ENCODE measurements at regions not wholly inside any gene's neighbourhood (a gene's known extent, or its start where the extent isn't known, plus 50 kb on each side); places are given as distances from the start of the nearest gene placed in this dataset.
A peak's percentile ranks its signal among the peaks of the same experiment; 100 is the strongest.

DNA sequence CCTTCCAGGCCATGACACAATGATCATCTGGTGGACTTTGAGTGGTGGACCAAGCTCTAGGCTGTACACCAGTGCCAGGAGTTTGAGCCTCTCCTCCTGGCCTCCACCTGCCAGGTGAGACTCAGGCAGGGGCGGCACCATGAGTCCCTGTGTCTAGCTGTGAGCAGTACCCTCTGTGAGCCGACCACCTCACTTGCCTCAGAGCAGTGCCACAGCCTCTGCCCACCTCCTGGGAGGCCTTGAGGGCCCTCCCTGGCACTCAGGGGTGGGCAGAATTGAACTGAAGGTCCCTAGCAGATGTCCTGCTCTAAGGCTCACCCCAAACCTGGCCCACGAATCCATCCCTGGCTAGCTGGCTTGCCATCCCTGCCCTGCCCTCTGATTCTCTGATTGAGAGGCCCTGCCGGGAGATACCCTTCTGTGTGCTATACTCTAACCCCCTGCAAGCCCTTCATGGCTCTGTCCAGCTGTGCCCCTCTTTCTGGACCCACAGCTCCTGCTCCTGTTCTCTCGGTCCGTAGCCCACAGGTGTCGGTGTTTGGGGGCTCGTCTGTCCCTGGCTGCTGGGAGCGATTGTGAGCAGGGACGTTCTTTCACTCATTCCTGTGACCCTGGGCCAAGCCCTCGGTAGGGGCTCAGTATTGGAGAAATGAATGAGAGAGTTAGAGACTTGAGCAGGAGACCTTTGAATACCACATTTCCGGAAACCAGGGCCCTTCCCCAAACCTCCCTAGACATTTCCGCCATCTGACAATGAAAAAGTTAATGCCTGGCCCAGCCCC is 70.0 kb downstream of the INHBB start:
- H3K4me3 ChIP-seq (ENCODE audit: low read length), result no peak overlapping the region
- intact Hi-C loops (cut with DNase I), result no loop called here
- H3K27ac ChIP-seq (ENCODE audit: low read length), result no peak overlapping the region
- ATAC-seq (peak in 1 of 2 donors; percentile 10), DNase-seq (peak in 1 of 3 donors; percentile 25)
- WGBS, result 92% methylated on average over 13 of the region's 13 CpGs
- H3K27me3 ChIP-seq (ENCODE audit: control insufficient read depth, insufficient read depth), result no peaks in the 10 kb centered on the region
- no peaks in the 10 kb centered on the region for H3K4me1 ChIP-seq (ENCODE audit: control insufficient read depth, insufficient read depth, low read length)
- no peaks in the 10 kb centered on the region for H3K9me3 ChIP-seq (ENCODE audit: control insufficient read depth, low read length)

DNA sequence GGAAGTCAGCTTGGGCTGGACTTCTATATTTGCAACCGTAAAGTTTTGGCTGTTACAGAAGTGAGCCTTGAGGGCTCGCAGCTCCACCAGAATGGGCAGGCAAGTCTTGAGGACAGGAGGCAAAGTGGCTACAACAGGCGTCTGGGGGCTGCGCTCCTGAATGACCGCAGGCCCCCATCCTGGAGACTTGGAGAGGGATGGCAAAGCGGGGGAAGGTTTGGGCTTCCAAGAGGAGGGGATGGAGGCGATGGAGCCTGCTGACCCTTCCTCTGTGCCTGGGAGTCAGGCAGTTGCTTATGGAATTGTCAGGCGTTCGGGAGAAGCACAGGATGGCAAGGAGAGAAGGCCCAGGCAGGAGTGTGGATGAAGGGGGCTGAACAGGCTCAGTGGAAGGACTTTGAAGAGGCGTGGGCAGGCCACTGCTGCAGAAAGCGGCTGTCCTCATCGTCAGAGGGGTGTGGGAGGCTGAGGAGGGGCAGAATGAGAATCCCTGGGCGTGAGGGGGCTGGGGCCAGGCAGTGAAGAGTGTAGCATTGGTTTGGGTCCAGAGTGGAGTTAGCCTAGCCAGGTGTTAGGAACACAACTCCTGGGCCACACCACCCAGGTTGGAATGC is 72.3 kb downstream of the INHBB start:
- DNase-seq (no peak), ATAC-seq (no peak)
- no peaks in the 10 kb centered on the region for H3K4me1 ChIP-seq (ENCODE audit: control insufficient read depth, insufficient read depth, low read length)
- 82% methylated on average over 13 of the region's 13 CpGs for WGBS
- intact Hi-C loops (cut with DNase I), result no loop called here
- H3K27me3 ChIP-seq (ENCODE audit: control insufficient read depth, insufficient read depth), result no peaks in the 10 kb centered on the region
- no peak overlapping the region for H3K27ac ChIP-seq (ENCODE audit: low read length)
- no peaks in the 10 kb centered on the region for H3K9me3 ChIP-seq (ENCODE audit: control insufficient read depth, low read length)
- no peak overlapping the region for H3K4me3 ChIP-seq (ENCODE audit: low read length)

DNA sequence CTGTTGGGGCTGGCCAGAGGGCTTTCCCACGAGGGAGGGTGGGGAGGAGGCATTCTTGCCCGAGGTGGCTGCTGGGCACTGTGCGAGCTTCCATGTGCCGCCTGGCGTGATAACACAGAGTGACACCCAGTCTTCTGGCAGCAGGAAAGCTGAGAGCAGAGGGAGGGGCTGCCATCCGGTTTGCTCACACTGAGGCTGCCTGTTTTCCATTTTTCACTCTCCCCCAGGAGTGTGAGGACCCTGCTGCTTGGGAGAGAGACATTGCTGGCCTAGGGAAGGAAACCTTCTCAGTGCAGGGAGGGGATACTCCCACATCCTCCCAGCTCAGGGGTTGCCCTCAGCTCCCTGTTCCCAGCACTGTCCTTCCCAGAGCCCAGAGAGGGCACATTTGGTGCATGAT is 73.1 kb downstream of the INHBB start:
- Histone ChIP-seq H3K9me3 (ENCODE audit: control insufficient read depth, low read length) (no peaks in the 10 kb centered on the region), H3K4me3 (ENCODE audit: low read length) (no peak overlapping the region), H3K4me1 (ENCODE audit: control insufficient read depth, insufficient read depth, low read length) (no peaks in the 10 kb centered on the region), H3K27ac (ENCODE audit: low read length) (no peak overlapping the region), H3K27me3 (ENCODE audit: control insufficient read depth, insufficient read depth) (no peaks in the 10 kb centered on the region)
- WGBS, result 23% methylated on average over 6 of the region's 6 CpGs
- intact Hi-C loops (cut with DNase I), result no loop called here
- DNase-seq, result peak; percentile 45 to 83 (median 78)
- peak; percentile 90 to 93 for ATAC-seq

DNA sequence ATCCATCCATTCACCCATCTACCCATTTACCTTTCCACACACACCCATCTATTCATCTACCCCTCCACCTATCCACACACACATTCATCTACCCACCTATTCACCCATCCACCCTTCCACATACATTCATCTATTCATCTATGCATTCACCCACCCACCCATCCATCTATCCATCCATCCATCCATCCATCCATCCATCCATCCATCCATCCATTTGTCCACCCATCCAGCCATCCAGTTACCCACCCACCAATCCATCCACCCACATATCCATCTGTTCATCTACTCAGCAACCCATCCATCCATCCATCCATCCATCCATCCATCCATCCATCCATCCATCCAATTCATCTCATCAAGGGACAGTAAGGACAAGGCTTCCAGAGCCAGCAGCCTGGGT is 74.0 kb downstream of the INHBB start:
- no peak for DNase-seq
- ATAC-seq, result no peak
- H3K9me3 ChIP-seq (ENCODE audit: control insufficient read depth, low read length), result no peaks in the 10 kb centered on the region
- H3K27me3 ChIP-seq (ENCODE audit: control insufficient read depth, insufficient read depth), result no peaks in the 10 kb centered on the region
- no peak overlapping the region for H3K4me3 ChIP-seq (ENCODE audit: low read length)
- H3K4me1 ChIP-seq (ENCODE audit: control insufficient read depth, insufficient read depth, low read length), result no peaks in the 10 kb centered on the region
- intact Hi-C loops (cut with DNase I), result no loop called here
- H3K27ac ChIP-seq (ENCODE audit: low read length), result no peak overlapping the region

DNA sequence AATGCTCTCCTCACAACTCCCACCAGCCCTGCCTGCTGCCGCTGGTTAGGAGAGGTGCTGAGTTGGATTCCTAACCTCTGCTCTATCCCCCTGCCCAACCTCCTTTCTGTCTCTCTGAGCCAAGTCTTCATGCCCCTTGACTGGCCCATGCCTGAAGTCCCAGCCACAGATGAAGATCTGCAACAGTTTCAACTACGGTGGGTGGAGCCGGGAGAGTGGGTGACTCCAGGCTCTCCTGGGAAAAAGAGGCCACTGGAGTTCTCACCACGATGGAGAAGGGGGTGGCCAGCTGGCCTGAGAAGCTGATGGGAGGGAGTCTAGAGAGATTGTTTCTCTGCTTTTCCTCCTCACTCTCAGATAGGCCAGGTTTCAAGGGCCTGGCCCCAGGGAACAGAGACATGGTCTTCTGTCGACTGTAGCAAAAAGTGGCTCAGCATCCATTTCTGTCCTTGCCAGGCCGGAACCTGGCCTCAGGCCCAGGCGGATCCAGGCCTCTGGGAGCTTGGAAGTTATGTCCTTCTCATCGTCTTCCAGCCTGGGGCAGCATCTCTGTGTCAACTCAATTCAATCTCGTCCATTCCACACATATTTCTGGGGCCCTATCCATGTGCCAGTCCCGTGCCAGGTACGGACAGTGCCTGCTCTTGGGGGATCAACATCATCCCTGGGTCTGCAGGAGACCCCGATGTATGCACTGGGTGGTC is 75.3 kb downstream of the INHBB start:
- ATAC-seq (no peak), DNase-seq (peak in 1 of 3 donors; percentile 21)
- no peaks in the 10 kb centered on the region for H3K9me3 ChIP-seq (ENCODE audit: control insufficient read depth, low read length)
- H3K27me3 ChIP-seq (ENCODE audit: control insufficient read depth, insufficient read depth), result no peaks in the 10 kb centered on the region
- intact Hi-C loops (cut with DNase I), result no loop called here
- H3K4me3 ChIP-seq (ENCODE audit: low read length), result no peak overlapping the region
- no peaks in the 10 kb centered on the region for H3K4me1 ChIP-seq (ENCODE audit: control insufficient read depth, insufficient read depth, low read length)
- H3K27ac ChIP-seq (ENCODE audit: low read length), result no peak overlapping the region
- 68% methylated on average over 12 of the region's 12 CpGs for WGBS

DNA sequence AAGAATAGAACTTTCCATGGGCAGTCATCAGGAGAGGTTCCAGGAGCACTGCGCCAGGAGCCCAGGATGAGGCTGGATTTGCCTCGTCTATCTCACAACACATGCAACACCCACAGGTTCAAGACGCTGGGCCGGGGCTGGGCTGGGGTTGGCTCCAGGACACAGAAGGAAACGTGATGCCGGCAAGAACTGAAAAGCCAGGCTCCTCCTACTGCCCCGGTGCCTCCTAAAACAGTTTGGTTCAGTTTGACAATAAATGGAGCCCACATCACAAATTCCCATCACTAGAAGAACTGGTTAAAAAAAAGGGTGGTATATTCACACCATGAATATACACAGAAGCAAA is 75.9 kb downstream of the INHBB start:
- H3K27ac ChIP-seq (ENCODE audit: low read length), result no peak overlapping the region
- no peak for DNase-seq
- H3K9me3 ChIP-seq (ENCODE audit: control insufficient read depth, low read length), result no peaks in the 10 kb centered on the region
- no peaks in the 10 kb centered on the region for H3K27me3 ChIP-seq (ENCODE audit: control insufficient read depth, insufficient read depth)
- no peaks in the 10 kb centered on the region for H3K4me1 ChIP-seq (ENCODE audit: control insufficient read depth, insufficient read depth, low read length)
- no peak overlapping the region for H3K4me3 ChIP-seq (ENCODE audit: low read length)
- intact Hi-C loops (cut with DNase I), result no loop called here
- WGBS, result 56% methylated on average over 7 of the region's 7 CpGs
- ATAC-seq, result no peak

DNA sequence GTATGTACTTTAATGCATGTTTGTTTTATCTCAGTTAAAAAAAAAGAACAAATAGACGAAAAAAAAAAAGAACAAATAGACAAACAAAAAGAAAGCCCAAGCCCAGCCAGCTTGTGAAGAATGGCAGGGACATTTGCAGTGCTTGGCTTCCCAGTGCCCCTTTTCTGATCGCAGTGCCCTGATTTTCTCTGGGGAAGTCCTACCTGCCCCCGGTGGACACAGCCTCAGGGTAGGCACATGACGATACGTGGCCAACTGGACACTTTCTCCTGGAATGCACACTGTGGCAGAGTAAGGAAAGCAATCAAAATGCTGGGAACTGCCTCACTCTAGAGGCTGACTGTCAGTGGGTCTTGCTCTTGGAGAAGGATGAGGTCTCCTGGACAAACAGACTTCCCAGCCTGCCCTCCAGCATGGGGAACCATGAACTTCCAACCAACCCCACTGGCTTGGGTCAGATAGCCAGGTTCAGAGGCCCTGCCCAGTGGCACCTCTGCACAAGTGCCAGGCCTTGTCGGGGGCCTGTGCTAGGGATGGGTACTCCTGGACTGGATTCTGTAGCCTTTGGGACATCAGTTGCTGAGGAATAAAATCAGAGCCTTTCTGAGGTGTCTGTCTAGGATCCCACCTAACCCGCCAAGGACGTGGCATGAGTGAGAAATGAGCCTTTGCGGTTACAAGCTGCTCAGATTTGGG is 76.7 kb downstream of the INHBB start:
- no peaks in the 10 kb centered on the region for H3K4me1 ChIP-seq (ENCODE audit: control insufficient read depth, insufficient read depth, low read length)
- no peak overlapping the region for H3K4me3 ChIP-seq (ENCODE audit: low read length)
- DNase-seq (peak in 1 of 3 donors; percentile 15), ATAC-seq (no peak)
- 82% methylated on average over 9 of the region's 9 CpGs for WGBS
- no peak overlapping the region for H3K27ac ChIP-seq (ENCODE audit: low read length)
- H3K27me3 ChIP-seq (ENCODE audit: control insufficient read depth, insufficient read depth), result no peaks in the 10 kb centered on the region
- no peaks in the 10 kb centered on the region for H3K9me3 ChIP-seq (ENCODE audit: control insufficient read depth, low read length)
- intact Hi-C loops (cut with DNase I), result no loop called here

DNA sequence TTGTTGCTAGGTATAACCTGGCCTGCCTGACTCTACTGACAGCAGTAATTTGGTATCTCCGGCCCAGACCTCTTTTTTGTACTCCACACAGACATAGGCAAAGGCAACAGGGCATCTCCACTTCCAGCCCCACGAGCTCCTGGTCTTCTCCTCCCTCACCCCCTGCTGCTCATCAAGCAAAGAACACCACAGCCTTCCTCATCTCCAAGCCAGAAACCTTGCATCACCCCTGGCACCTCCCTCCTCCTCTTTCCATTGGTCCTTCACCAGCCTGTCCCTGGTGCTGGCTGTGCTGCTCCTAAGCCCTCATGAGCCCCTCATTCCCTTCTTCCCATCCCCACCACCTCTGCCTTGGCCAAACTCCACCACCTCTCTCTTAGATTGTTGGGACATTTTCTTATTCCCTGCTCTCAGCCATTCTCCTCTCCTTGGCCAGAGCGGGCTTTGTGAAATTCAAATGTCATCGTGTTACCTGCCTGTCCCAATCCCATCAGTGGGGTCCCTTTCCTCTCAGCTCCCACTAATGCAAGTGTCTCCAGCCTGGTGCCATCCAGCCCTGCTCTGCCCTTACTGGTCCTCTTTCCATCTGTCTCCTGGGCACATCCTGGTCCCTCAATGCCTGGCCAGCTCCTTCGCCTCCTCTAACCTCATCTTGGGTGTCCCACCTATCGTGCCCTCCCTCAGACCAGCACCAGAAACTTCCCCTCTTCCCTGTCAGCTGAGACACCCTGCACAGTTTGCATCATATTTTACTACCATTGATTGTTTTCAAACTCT is 77.4 kb downstream of the INHBB start:
- WGBS, result 81% methylated on average over 6 of the region's 6 CpGs
- Histone ChIP-seq H3K4me3 (ENCODE audit: low read length) (no peak overlapping the region), H3K4me1 (ENCODE audit: control insufficient read depth, insufficient read depth, low read length) (no peaks in the 10 kb centered on the region), H3K9me3 (ENCODE audit: control insufficient read depth, low read length) (no peaks in the 10 kb centered on the region), H3K27me3 (ENCODE audit: control insufficient read depth, insufficient read depth) (no peaks in the 10 kb centered on the region), H3K27ac (ENCODE audit: low read length) (no peak overlapping the region)
- DNase-seq (peak in 1 of 3 donors; percentile 31), ATAC-seq (no peak)
- intact Hi-C loops (cut with DNase I), result no loop called here

DNA sequence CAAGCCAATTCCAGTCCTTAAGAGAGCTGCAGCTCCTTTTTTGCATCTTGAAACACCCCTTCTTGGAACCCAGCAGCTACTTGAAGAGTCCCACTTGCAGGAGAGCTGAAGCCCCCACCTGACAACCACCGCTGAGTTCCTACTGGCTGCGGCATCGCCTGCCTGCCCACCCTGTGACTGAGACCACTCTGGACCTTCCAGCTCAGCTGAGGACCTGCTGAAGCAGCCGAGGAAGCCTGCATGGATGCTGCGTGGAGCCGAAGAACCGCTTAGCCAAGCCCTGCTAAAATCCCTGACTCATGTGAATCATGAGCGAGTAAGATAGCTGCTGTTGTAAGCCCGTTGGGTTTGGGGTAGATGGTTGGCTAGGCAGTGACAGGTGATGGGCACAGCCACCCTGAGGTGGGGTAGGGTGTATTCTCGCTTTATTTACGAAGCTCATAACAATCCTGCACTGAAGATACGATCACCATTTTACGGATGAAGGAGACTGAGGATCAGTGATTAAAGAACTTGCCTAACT is 78.4 kb downstream of the INHBB start:
- Histone ChIP-seq H3K4me3 (ENCODE audit: low read length) (no peak overlapping the region), H3K27ac (ENCODE audit: low read length) (no peak overlapping the region), H3K9me3 (ENCODE audit: control insufficient read depth, low read length) (no peaks in the 10 kb centered on the region), H3K4me1 (ENCODE audit: control insufficient read depth, insufficient read depth, low read length) (no peaks in the 10 kb centered on the region), H3K27me3 (ENCODE audit: control insufficient read depth, insufficient read depth) (no peaks in the 10 kb centered on the region)
- 81% methylated on average over 13 of the region's 13 CpGs for WGBS
- DNase-seq (no peak), ATAC-seq (no peak)
- intact Hi-C loops (cut with DNase I), result no loop called here

DNA sequence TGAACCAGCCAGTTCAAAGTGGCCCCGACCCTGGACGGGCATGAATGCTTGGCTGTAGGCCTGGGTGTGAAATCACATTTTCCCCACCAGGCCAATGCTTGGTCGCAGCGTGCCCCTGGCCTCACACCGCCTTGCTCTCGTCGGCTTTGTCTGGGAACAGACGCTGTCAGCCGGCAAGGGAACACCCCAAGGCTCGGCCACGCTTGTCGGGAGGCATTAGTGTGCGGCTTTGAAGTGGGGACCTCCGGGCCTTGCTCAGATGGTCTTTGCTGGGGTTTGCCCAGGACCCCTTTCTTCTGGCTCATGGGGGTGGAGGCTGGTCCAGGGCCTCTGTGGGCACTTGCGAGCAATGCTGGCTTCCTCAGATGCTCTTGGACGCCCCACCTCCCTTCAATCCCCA is 79.1 kb downstream of the INHBB start:
- Histone ChIP-seq H3K9me3 (ENCODE audit: control insufficient read depth, low read length) (no peaks in the 10 kb centered on the region), H3K27ac (ENCODE audit: low read length) (no peak overlapping the region), H3K4me1 (ENCODE audit: control insufficient read depth, insufficient read depth, low read length) (no peaks in the 10 kb centered on the region), H3K4me3 (ENCODE audit: low read length) (no peak overlapping the region), H3K27me3 (ENCODE audit: control insufficient read depth, insufficient read depth) (no peaks in the 10 kb centered on the region)
- no peak for DNase-seq
- WGBS, result 84% methylated on average over 16 of the region's 16 CpGs
- ATAC-seq, result no peak
- intact Hi-C loops (cut with DNase I), result no loop called here
